ENCODE measurements at regions not wholly inside any gene's neighbourhood (a gene's known extent, or its start where the extent isn't known, plus 50 kb on each side); places are given as distances from the start of the nearest gene placed in this dataset.

- FAIRE-seq: no peak
- no TSS peak for BruUV-seq (replicated peaks)
- no peak overlapping the region for H2AFZ ChIP-seq (ENCODE audit: low read length)
- H3K4me3 ChIP-seq (replicated peaks in 1 of 3; ENCODE audit: insufficient read depth in 1 of 3, low read depth in 2 of 3, low read length in 3 of 3): no peak overlapping the region
- DNase-seq (ENCODE audit: low spot score): peak; percentile 21
- no peaks in the 10 kb centered on the region for H4K20me1 ChIP-seq (ENCODE audit: insufficient read depth, low read length)
- no peak overlapping the region for H3K4me2 ChIP-seq (ENCODE audit: low read depth, low read length)
- no peak overlapping the region for H3K27ac ChIP-seq (ENCODE audit: extremely low read length, insufficient read depth, low read length)
- in situ Hi-C loops (cut with HindIII; ENCODE audit: extremely low pct_ligation_motif_present, low pct_unique_long_range_greater_than_20kb): loop anchor here (10.0 to 25.0 kb wide), 2 partner anchors 306 to 513 kb away; partner anchors contain the start of gene SDK2
- intact Hi-C loops (cut with micrococcal nuclease; ENCODE audit: unreplicated experiment): no loop called here
- ChIA-PET CTCF (ENCODE audit: low intra/inter-chr PET ratio, low total read pairs) (no interaction called here), POLR2A (no interaction called here)
- H3K36me3 ChIP-seq (replicated peaks in 1 of 2; ENCODE audit: control insufficient read depth in 1 of 2, insufficient read depth in 2 of 2, low read length in 2 of 2): no peaks in the 10 kb centered on the region
- peaks cover 0 to 33% of the 10 kb centered on the region in 2 experiments; a peak in 2 of 5 replicates for H3K27me3 ChIP-seq (ENCODE audit: control insufficient read depth in 1 of 2, insufficient read depth in 2 of 2, low read length in 2 of 2)
- no peaks in the 10 kb centered on the region for H3K79me2 ChIP-seq (ENCODE audit: insufficient read depth, low read length)
- peak; percentile 57 for ATAC-seq
- H3K9me3 ChIP-seq (ENCODE audit: low read length): no peaks in the 10 kb centered on the region
- H3K4me1 ChIP-seq (ENCODE audit: insufficient read depth, low read length): no peaks in the 10 kb centered on the region
- WGBS (ENCODE audit: low lambda C conversion rate): 15% methylated on average over 8 of the region's 8 CpGs
- no peak for TF ChIP-seq ZNF432 (CRISPR knock-in tag; IDR thresholded peaks at IDR 0.05; ENCODE audit: borderline replicate concordance)
- no peak for TF ChIP-seq THAP11 (CRISPR knock-in tag; IDR thresholded peaks at IDR 0.05)
- no peak for TF ChIP-seq SRSF9 (IDR thresholded peaks at IDR 0.05; ENCODE audit: borderline replicate concordance, insufficient read depth, low read depth, low read length, poor library complexity, severe bottlenecking)
- no peak for TF ChIP-seq IRF2 (CRISPR knock-in tag; IDR thresholded peaks at IDR 0.05)
- TF ChIP-seq ZNF709 (CRISPR knock-in tag; IDR thresholded peaks at IDR 0.05): no peak
- no peak overlapping the region for H3K9ac ChIP-seq (ENCODE audit: insufficient read depth, low read depth, low read length)
Observed at GRCh38 chr17:73950593-73950914, 252.9 kb upstream of the RPL38 start.

- Histone ChIP-seq H3K4me1 (ENCODE audit: insufficient read depth, low read length) (no peaks in the 10 kb centered on the region), H2AFZ (ENCODE audit: low read length) (no peak overlapping the region), H3K4me2 (ENCODE audit: low read depth, low read length) (no peak overlapping the region), H3K4me3 (replicated peaks in 1 of 3; ENCODE audit: insufficient read depth in 1 of 3, low read depth in 2 of 3, low read length in 3 of 3) (no peak overlapping the region), H3K9me3 (ENCODE audit: low read length) (no peaks in the 10 kb centered on the region), H4K20me1 (ENCODE audit: insufficient read depth, low read length) (no peaks in the 10 kb centered on the region), H3K9ac (ENCODE audit: insufficient read depth, low read depth, low read length) (no peak overlapping the region), H3K36me3 (replicated peaks in 1 of 2; ENCODE audit: control insufficient read depth in 1 of 2, insufficient read depth in 2 of 2, low read length in 2 of 2) (no peaks in the 10 kb centered on the region), H3K27ac (ENCODE audit: extremely low read length, insufficient read depth, low read length) (no peak overlapping the region), H3K79me2 (ENCODE audit: insufficient read depth, low read length) (no peaks in the 10 kb centered on the region), H3K27me3 (ENCODE audit: control insufficient read depth in 1 of 2, insufficient read depth in 2 of 2, low read length in 2 of 2) (peaks cover 0 to 26% of the 10 kb centered on the region in 2 experiments; a peak in 2 of 5 replicates)
- TF ChIP-seq NR1H2 (CRISPR knock-in tag; IDR thresholded peaks at IDR 0.05; ENCODE audit: borderline replicate concordance, low read depth): no peak
- TF ChIP-seq ZNF430 (CRISPR knock-in tag; IDR thresholded peaks at IDR 0.05): no peak
- no peak for TF ChIP-seq TERF1 (CRISPR knock-in tag; IDR thresholded peaks at IDR 0.05)
- TF ChIP-seq HNRNPLL (IDR thresholded peaks at IDR 0.05; ENCODE audit: low read depth, low read length, poor library complexity, severe bottlenecking): peak; percentile 2
- BruUV-seq (replicated peaks): no TSS peak
- FAIRE-seq: no peak
- DNase-seq (ENCODE audit: low spot score): no peak
- ChIA-PET CTCF (ENCODE audit: low intra/inter-chr PET ratio, low total read pairs) (no interaction called here), POLR2A (no interaction called here)
- in situ Hi-C loops (cut with HindIII; ENCODE audit: extremely low pct_ligation_motif_present, low pct_unique_long_range_greater_than_20kb) (loop anchor here (10.0 to 25.0 kb wide), 2 partner anchors 307 to 515 kb away; partner anchors contain the start of gene SDK2), intact Hi-C loops (cut with micrococcal nuclease; ENCODE audit: unreplicated experiment) (no loop called here)
- WGBS (ENCODE audit: low lambda C conversion rate): 71% methylated on average over 20 of the region's 20 CpGs
- no peak for ATAC-seq
Observed at GRCh38 chr17:73952082-73952479, 251.4 kb upstream of the RPL38 start.

Measured in HepG2 (cell line).